ENCODE measurements at regions not wholly inside any gene's neighbourhood (a gene's known extent, or its start where the extent isn't known, plus 50 kb on each side); places are given as distances from the start of the nearest gene placed in this dataset.

- TF ChIP-seq POLR2AphosphoS5 (IDR thresholded peaks at IDR 0.05; ENCODE audit: low read depth, low read length) (no peak), CTCF (IDR thresholded peaks at IDR 0.05 in 2 of 3, conservative IDR thresholded peaks at IDR 0.05 in 1 of 3; ENCODE audit: borderline replicate concordance in 1 of 3, insufficient read depth in 1 of 3, low read depth in 2 of 3, low read length in 2 of 3) (no peak), SIN3A (IDR thresholded peaks at IDR 0.05; ENCODE audit: low read depth) (no peak), REST (IDR thresholded peaks at IDR 0.05; ENCODE audit: low read depth) (no peak), JUND (IDR thresholded peaks at IDR 0.05) (no peak), YY1 (IDR thresholded peaks at IDR 0.05; ENCODE audit: extremely low read depth, insufficient replicate concordance, low read depth, low read length) (no peak), MAX (IDR thresholded peaks at IDR 0.05) (no peak)
Observed at GRCh38 chr4:13169731-13170525, 314.2 kb downstream of the RAB28 start.
